Hepatocyte (in vitro differentiated cells): ENCODE measurements at regions not wholly inside any gene's neighbourhood (a gene's known extent, or its start where the extent isn't known, plus 50 kb on each side); places are given as distances from the start of the nearest gene placed in this dataset.

Source experiments
- EZH2 ChIP-seq: fragments of 200-600 bp; sonication (generic); IDR thresholded peaks from 2 replicates; pipeline ENCODE4 v1.6.1; 2016; ENCODE audit warnings: antibody characterized with exemption, mild to moderate bottlenecking, borderline replicate concordance
- TF ChIP-seq, protein P1 (sequence below): fragments of 200-600 bp; sonication (generic); IDR thresholded peaks from 2 replicates; pipeline ENCODE4 v1.5.1; 2016; ENCODE audit warnings: antibody characterized with exemption, mild to moderate bottlenecking; ENCODE audit not compliant: poor library complexity

DNA sequence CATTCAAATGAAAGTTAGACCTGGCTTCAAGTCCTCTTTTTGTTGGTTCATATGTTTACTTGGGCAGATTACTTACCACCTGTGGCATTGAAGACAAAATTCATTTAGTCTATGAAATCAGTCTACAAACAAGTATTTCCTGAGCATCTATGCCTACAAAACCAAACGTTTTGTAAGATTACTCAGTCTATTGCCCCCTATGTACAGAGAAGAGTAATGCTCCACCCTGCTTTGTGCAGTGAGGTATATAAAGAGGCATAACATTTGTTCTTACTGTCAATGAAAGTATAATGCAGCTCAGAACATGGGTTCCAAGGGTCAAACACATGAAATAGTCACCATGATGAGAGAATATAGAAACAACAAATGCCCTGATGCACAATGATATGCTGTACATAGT is 580.7 kb downstream of the KIF4B start:
- TF ChIP-seq, protein P1, sequence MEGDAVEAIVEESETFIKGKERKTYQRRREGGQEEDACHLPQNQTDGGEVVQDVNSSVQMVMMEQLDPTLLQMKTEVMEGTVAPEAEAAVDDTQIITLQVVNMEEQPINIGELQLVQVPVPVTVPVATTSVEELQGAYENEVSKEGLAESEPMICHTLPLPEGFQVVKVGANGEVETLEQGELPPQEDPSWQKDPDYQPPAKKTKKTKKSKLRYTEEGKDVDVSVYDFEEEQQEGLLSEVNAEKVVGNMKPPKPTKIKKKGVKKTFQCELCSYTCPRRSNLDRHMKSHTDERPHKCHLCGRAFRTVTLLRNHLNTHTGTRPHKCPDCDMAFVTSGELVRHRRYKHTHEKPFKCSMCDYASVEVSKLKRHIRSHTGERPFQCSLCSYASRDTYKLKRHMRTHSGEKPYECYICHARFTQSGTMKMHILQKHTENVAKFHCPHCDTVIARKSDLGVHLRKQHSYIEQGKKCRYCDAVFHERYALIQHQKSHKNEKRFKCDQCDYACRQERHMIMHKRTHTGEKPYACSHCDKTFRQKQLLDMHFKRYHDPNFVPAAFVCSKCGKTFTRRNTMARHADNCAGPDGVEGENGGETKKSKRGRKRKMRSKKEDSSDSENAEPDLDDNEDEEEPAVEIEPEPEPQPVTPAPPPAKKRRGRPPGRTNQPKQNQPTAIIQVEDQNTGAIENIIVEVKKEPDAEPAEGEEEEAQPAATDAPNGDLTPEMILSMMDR = no peak
- TF ChIP-seq EZH2 = no peak
